Activated CD4-positive, alpha-beta T cell treated with anti-CD3 and anti-CD28 coated beads for 48 hours (primary cell): ENCODE measurements at regions not wholly inside any gene's neighbourhood (a gene's known extent, or its start where the extent isn't known, plus 50 kb on each side); places are given as distances from the start of the nearest gene placed in this dataset.

Source experiments
- DNase-seq: peaks from one replicate; pipeline ENCODE4 v3.0.0-alpha.2; 2020

DNA sequence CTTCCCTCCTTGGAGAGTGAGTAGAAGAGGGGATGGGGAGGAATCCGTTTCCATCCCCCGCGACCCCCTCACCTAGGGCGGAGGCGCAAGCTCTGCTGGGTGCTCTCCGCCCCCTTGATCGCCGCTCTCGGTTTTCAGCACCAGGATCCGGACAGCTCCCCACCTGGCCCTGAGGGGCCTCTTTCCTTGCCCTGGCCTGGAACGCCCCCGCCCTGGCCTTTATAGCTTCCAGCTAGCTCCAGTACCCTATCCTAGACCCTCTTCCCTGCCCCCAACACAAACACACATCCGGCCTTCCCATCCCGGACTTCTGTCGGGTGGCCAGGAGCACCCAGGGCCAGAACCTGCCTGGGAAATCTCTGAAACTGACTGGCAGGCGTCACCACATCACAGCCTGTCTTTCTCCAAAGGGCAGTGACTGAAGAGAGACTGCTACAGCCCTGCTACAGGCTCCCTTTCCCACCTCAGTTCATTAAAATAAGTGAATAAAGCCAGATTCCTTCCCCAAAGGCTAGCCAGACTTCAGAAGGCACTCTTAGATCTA is 72.3 kb upstream of the LEP start:
- DNase-seq, result peak; percentile 16

DNA sequence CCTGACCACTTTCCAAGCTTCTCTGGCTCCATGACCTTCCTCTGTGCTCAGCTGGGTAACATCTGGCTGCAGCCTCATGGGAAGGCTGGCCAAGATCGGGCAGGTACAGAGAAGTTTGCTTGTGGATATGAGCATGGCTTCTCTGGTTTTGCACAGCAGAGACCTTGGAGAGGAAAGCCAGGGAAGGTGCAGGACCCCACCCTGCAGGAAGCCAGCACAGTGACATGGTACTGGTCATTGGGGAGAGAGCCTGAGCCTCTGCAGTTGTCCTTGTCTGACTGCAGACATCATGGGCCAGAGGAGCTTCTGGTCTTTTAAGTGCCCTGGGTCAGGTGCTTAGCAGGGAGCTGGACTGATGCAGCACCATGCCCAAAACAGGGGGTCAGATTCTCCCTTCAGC is 70.6 kb upstream of the LEP start:
- DNase-seq, result no peak

DNA sequence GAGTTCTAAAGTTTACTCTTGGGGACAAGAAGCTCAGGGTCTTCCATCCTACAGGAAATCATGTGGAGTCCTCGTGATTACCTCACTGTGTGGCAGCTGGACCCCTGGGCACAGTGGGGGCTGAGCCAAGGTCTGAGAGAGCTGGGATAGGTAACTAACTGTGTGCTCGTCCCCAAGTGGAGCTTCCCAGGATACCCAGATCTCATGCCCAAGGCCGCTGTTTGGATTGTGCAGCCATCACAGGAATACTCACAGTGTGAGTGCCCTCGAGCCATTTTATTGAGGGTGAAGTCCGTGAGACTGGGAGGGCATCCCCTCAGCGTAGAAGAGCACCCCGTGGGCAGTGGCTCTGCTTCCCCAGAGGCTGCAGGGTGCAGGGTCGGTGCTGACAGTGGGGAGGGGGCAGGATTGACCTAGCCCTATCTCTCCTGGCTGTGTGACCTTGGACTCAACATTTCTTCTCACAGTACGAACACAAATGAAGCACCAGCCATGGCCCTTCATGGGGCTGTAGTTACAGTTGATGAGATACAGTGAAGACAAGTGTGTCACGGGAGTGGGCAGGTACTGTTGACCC is 69.6 kb upstream of the LEP start:
- no peak for DNase-seq

DNA sequence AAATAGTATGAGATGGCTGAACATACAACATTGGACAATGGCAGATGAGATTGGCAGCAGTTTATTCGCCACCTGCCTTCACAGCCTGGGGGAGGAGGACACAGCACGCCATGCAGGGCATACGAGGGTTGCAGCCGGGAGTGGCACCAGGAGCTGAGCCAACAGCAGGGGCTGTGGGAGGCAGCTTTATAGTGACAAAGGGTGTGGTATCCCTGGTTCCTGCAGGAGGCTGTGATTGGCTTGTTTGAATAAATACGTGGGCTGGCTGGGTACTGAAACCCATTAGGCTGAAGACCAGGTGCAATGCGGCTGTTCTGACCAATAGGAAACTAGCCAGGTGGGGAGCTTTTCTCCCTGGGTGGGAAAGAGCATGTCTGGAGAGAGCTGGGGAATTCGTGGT is 68.9 kb upstream of the LEP start:
- no peak for DNase-seq

DNA sequence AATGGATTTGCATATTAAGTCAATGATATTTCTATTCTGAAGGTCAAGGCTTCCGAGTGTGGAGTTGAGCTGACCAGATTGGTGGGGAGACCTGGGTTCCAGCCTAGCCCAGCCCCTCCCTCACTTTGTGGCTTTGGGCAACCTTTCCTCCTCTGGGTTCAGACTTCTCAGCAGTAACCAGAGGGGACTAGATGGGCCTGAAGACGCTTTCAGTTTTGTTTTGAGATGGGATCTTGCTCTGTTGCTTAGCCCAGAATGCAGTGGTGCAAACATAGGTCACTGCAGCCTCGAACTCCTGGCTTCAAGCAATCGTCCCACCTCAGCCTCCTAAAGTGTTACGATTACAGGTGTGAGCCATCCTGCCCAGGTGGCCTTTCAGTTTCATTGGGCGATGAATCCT is 68.1 kb upstream of the LEP start:
- no peak for DNase-seq

DNA sequence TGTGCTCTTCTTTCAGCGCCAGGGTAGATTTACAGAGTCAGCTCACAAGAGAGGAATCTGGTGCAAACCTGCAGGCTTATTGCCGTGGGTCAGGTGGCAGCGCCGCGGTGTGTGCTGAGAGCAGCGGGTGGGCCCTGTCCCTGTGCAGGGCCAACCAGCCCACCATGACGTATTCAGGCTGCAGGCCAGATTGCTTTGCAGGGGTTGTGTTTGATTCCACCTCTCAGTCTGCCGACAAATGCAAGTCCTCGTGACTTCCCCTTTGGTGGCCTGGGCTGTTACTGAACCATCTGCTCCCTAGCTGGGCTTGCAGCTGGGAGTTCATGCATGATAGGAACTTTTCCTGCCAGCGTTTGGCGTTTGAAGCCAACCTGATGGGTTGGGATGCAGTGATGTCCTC is 66.7 kb upstream of the LEP start:
- DNase-seq, result no peak

DNA sequence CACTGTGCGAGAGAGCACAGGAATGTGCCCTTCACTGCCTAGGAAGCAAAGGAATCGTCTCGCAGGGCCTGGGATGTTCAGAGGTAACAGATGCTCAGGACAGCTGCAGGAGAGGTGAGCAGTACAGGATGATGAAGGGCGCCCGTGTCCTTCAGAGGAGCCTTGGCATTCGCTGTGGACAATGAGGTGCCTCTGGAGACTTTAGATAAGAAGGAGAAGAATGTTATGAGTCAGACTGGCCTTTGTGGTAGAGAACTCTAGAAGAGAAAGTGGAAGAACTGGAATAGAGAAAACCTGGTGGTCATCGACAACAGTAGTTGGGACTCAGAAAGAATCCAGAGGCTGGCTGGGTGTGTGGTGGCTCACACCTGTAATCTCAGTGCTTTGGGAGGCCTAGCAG is 64.4 kb upstream of the LEP start:
- DNase-seq, result no peak

DNA sequence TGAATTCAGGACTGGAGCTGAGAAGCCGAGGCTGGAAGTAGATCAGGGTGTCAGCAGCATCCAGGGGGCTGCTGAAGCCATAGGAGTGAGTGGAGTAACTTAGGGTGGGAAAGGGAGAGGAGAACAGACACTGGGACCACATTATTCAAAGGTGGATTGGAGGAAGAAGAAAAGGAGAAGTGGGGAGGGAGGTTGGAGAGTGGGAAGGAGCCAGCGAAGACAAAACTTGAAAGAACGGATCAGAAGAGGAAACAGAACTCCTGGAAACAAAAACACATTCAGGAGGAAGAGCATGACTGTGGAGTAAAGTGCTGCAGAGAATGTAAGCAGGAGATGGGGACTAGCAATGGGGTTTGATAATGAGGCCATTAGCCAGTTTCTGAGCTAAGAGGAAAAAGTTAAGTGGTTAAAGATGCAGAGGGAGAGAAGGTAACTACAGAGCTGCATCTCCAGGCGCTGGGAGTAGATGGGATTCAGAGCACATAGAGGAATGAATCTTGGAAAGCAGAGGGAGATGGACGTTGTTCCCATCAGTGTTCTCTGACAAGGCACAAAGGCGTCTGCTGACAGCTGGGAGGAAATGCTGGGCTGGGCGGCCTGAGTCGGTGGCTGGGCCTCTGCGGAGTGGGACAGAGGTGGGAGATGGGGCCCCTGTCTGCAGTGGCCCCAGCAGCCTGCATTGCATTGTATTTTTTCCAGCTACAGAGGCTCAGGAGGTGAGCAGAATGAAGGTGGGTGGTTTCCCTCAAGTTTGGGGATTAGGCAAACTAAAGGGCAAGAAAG is 63.1 kb upstream of the LEP start:
- DNase-seq, result no peak

DNA sequence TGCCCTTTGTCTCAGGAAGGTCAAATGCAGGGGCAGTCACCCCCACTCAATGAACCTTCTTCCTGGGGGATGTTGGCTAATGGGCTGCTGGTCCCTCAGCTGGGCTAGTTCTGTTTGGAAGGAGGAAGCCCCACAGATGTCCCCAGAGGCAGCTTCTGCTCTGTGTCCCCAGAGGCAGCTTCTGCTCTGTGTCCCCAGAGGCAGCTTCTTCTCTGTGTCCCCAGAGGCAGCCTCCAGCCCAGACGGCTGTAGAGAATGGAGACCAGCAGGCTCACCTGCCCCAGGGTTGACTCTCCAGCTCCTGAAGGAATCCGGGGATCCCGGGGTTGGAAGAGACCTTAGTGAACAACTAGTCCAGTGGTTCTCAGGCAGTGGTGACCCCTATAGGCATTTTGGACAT is 62.5 kb upstream of the LEP start:
- DNase-seq, result no peak

DNA sequence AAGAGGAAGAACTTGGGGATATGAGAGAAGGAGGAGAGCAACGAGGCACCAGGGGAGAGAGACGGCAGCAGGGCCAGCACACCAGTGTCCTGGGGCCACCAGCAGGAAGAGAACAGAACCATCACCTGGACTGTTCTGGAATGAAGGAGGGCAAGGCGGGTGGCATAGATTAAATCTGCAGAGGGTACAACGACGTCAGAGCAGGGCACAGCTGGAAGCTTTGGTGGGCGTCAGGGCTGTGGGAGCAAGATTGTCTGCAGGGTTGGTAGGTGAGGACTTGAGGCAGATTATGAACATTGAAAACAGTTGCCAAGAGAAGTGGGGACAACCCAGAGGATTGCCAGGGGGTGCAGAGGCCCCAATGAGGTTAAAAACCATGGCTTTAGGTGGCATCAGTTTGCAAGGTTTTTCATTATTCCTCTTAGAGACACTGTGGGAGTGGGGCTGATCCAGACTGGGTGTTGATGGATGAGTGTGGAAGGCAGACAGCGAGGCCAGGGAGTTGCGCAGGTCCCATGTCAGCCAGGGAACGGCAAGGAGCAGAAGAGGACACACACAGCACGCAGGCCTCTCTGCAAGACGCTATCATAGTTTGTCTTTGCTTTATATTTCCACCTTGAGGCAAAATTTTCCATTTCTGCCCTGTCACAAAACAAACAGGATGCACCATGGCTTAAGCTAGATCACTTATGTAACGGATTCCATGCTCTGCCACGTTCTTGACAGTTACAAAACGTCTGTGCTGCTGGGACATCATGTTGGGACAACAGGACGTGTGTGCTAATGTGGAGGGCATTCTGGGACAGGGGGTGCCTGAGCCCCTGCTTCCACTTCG is 52.5 kb upstream of the LEP start:
- DNase-seq, result no peak

DNA sequence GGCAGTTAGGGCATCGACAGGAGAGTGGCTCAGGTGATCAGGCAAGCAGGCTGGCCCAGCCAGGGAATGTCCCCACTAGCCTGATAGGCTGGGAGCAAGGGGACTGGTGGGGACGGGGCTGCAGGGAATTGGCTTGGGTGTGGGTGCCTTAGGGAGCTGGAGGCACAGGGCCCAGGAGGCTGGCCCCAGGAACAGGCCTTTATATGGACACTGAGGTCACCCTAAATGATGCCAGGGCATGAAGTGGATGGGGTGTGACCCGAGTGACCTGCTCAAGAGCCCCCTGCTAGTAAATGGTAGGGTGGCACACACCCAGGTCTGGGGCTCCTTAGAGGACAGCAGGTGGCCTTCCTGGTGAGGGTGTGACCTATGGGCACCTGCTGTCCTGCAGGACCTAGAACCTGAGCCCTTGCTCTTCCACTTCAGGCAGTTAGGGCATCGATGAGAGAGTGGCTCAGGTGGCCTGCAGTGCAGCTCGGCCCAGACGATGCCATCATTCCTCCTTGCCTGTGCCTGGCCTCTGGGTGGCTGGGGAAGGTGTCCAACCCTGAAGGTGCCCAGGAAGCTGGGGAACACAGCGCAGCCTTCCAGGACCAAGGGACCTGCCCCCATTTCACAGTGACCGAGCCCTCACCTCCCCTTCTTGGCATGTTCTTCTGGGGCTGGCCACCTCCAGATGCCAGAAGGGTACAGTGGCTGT is 51.7 kb upstream of the LEP start:
- no peak for DNase-seq

DNA sequence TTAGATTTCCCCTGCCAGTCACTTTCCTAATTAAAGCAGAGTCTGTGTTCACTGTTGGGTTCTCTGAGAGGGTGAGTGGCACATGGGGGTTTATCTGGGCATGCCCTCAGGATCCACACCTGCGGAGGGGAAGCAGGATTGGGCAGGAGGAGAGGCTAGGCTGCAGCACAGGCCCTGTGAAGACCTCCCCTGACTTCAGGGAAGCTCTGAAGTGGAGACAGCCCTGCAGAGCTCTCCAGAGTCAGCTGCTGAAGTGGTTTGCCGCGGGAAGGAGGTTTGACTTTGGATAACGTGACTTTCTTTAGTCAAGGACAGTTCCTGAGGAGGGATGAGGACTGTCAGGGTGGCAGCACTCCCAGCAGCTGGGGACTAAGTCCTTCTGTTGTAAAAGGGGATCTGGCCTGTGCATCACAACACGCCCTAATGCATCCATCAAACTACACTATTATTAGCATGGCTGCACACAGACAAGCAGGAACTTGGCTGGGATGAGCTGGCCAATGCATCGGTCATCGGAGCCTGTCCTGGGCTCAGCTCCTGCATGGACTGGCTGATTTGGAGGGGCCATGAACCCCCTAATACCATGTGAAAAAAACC is 50.9 kb upstream of the LEP start:
- DNase-seq, result no peak

DNA sequence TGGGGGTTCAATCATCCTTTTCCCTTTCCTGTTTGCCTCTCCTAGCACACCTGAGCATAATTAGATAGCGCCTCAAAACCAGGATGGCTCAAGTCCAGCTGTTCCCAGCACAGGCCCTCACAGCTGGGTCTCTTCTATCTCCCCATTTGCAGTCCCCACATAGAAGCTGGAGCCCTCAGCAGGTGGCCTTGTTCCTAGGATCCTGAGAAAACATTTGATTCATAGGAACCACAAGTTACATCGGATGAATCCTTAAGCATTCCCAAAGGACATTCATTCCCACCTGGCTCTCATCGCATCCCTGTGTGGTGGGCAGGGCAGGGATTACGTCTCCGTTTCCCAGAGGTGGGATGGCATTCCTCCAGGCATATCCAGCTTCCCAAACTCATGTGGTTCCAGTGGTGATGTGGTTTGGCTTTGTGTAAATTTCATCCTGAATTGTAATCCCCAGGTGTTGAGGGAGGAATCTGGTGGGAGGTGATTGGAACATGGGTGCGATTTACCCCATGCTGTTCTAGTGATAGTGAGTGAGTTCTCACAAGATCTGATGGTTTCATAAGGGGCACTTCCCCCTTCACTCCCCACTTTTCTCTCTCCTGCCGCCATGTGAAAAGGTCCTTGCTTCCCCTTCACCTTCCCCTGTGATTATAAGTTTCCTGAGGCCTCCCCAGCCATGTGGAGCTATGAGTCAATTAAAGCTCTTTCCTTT is 49.8 kb upstream of the LEP start:
- DNase-seq, result no peak
